Neural cell (in vitro differentiated cells): ENCODE measurements at regions not wholly inside any gene's neighbourhood (a gene's known extent, or its start where the extent isn't known, plus 50 kb on each side); places are given as distances from the start of the nearest gene placed in this dataset.

ENCODE experiments used
- H2AFZ ChIP-seq: fragments of 200-600, 300-800 bp; sonication (generic), shearing (Covaris generic); 2 replicates; pipeline ENCODE4 v1.6.0; 2014; ENCODE audit warnings: low read depth, mild to moderate bottlenecking, antibody characterized with exemption, low read length, moderate library complexity
- H3F3A ChIP-seq: fragments of 200-600 bp; shearing (Covaris generic); 2 replicates; pipeline ENCODE4 v1.6.1; 2016; ENCODE audit warnings: mild to moderate bottlenecking, moderate library complexity, mixed read lengths, antibody characterized with exemption, low read length; ENCODE audit not compliant: insufficient read depth, poor library complexity, severe bottlenecking
- H3K27ac ChIP-seq: fragments of 200-600, 300-800 bp; sonication (generic), shearing (Covaris generic); 2 replicates; pipeline ENCODE4 v1.5.1; 2014; ENCODE audit warnings: mild to moderate bottlenecking, low read length, moderate library complexity
- H3K27me3 ChIP-seq: fragments of 300-800, 200-600 bp; sonication (generic), shearing (Covaris generic); 2 replicates; pipeline ENCODE4 v1.6.0; 2014; ENCODE audit warnings: mild to moderate bottlenecking, low read depth, low read length, moderate library complexity; ENCODE audit not compliant: insufficient read depth
- H3K36me3 ChIP-seq: fragments of 300-800, 200-600 bp; sonication (generic), shearing (Covaris generic); 2 replicates; pipeline ENCODE4 v1.5.1; 2014; ENCODE audit warnings: mild to moderate bottlenecking, antibody characterized with exemption, low read length, moderate library complexity; ENCODE audit not compliant: insufficient read depth
- H3K4me2 ChIP-seq: fragments of 300-800, 200-600 bp; sonication (generic), shearing (Covaris generic); 2 replicates; pipeline ENCODE4 v1.6.0; 2014; ENCODE audit warnings: mild to moderate bottlenecking, low read length
- H3K4me3 ChIP-seq: fragments of 300-800, 200-600 bp; sonication (generic), shearing (Covaris generic); 2 replicates; pipeline ENCODE4 v1.5.1; 2014; ENCODE audit warnings: mild to moderate bottlenecking, low read length, moderate library complexity
- H3K79me2 ChIP-seq: fragments of 200-600 bp; shearing (Covaris generic); replicated peaks from 2 replicates; pipeline ENCODE4 v1.6.0; 2014; ENCODE audit warnings: mild to moderate bottlenecking, low read length, moderate library complexity; ENCODE audit not compliant: insufficient read depth
- H3K9ac ChIP-seq: fragments of 300-800, 200-600 bp; sonication (generic), shearing (Covaris generic); 2 replicates; pipeline ENCODE4 v1.6.1; 2016; ENCODE audit warnings: mild to moderate bottlenecking, low read length, mixed read lengths
- H3K9me2 ChIP-seq: fragments of 200-600 bp; shearing (Covaris generic); 2 replicates; pipeline ENCODE4 v1.6.1; 2016; ENCODE audit warnings: mild to moderate bottlenecking, low read length, mixed read lengths; ENCODE audit not compliant: insufficient read depth
- H3K9me3 ChIP-seq: fragments of 200-600, 300-800 bp; sonication (generic), shearing (Covaris generic); 2 replicates; pipeline ENCODE4 v1.6.1; 2016; ENCODE audit warnings: mild to moderate bottlenecking, mixed run types, low read length, moderate library complexity, mixed read lengths
- H4K20me1 ChIP-seq: fragments of 200-600 bp; shearing (Covaris generic); 2 replicates; pipeline ENCODE4 v1.6.1; 2016; ENCODE audit warnings: mild to moderate bottlenecking, mixed run types; ENCODE audit not compliant: insufficient read depth
- CTCF ChIP-seq: fragments of 450-650 bp; IDR thresholded peaks from 2 replicates; pipeline ENCODE4 v1.5.1; 2014; ENCODE audit warnings: antibody characterized with exemption, mild to moderate bottlenecking, moderate library complexity; ENCODE audit not compliant: poor library complexity, severe bottlenecking
- EP300 ChIP-seq: fragments of 450-650 bp; conservative IDR thresholded peaks from 2 replicates; pipeline ENCODE4 v1.6.1; 2014; ENCODE audit warnings: antibody characterized with exemption, mild to moderate bottlenecking, moderate library complexity; ENCODE audit not compliant: poor library complexity, severe bottlenecking
- EZH2 ChIP-seq: fragments of 200-600, 300-800 bp; shearing (Covaris generic), sonication (generic); IDR thresholded peaks from 2 replicates; pipeline ENCODE4 v1.6.1; 2014; ENCODE audit warnings: antibody characterized with exemption, low read length, borderline replicate concordance, mild to moderate bottlenecking; ENCODE audit not compliant: insufficient read depth, poor library complexity, severe bottlenecking
- MXI1 ChIP-seq: fragments of 450-650 bp; conservative IDR thresholded peaks from 2 replicates; pipeline ENCODE4 v1.6.1; 2014; ENCODE audit warnings: antibody characterized with exemption, mild to moderate bottlenecking; ENCODE audit not compliant: poor library complexity, severe bottlenecking
- POLR2AphosphoS5 ChIP-seq: IDR thresholded peaks from 2 replicates; pipeline ENCODE4 v1.6.1; 2012
- RAD21 ChIP-seq: fragments of 450-650 bp; conservative IDR thresholded peaks from 2 replicates; pipeline ENCODE4 v1.6.1; 2014; ENCODE audit warnings: antibody characterized with exemption, mild to moderate bottlenecking, moderate library complexity
- REST ChIP-seq: IDR thresholded peaks from 2 replicates; pipeline ENCODE4 v1.6.1; 2012; ENCODE audit warnings: borderline replicate concordance
- SMC3 ChIP-seq: fragments of 450-650 bp; conservative IDR thresholded peaks from 2 replicates; pipeline ENCODE4 v1.6.1; 2014; ENCODE audit warnings: antibody characterized with exemption, mild to moderate bottlenecking, moderate library complexity; ENCODE audit not compliant: poor library complexity
- TAF1 ChIP-seq: IDR thresholded peaks from 2 replicates; pipeline ENCODE4 v1.6.1; 2012; ENCODE audit warnings: low read depth

GRCh38 chr7:131723926-131724325, 167.5 kb upstream of the PODXL start:
- Histone ChIP-seq H3K9me2 (no peaks in the 10 kb centered on the region), H3K36me3 (no peaks in the 10 kb centered on the region), H2AFZ (no peak overlapping the region), H3K4me3 (no peak overlapping the region), H3F3A (no peaks in the 10 kb centered on the region), H4K20me1 (no peaks in the 10 kb centered on the region), H3K9ac (no peak overlapping the region), H3K9me3 (no peaks in the 10 kb centered on the region), H3K27ac (no peak overlapping the region), H3K27me3 (no peaks in the 10 kb centered on the region), H3K79me2 (no peaks in the 10 kb centered on the region), H3K4me2 (no peak overlapping the region)
- TF ChIP-seq EZH2 (no peak), MXI1 (no peak), POLR2AphosphoS5 (no peak), CTCF (no peak), RAD21 (no peak), EP300 (no peak), REST (no peak), SMC3 (no peak), TAF1 (no peak)

- Histone ChIP-seq H3K79me2 (no peaks in the 10 kb centered on the region), H3F3A (no peaks in the 10 kb centered on the region), H3K4me3 (no peak overlapping the region), H3K4me2 (no peak overlapping the region), H4K20me1 (no peaks in the 10 kb centered on the region), H3K9ac (no peak overlapping the region), H3K27ac (no peak overlapping the region), H3K9me3 (no peaks in the 10 kb centered on the region), H3K27me3 (no peaks in the 10 kb centered on the region), H3K36me3 (no peaks in the 10 kb centered on the region), H3K9me2 (no peaks in the 10 kb centered on the region), H2AFZ (no peak overlapping the region)
- TF ChIP-seq TAF1 (no peak), POLR2AphosphoS5 (no peak), SMC3 (no peak), RAD21 (no peak), EP300 (no peak)
These were observed 165.9 kb upstream of the PODXL start for GRCh38 chr7:131722371-131722770.

GRCh38 chr7:131721660-131722059, 165.2 kb upstream of the PODXL start:
- Histone ChIP-seq H3K36me3 (no peaks in the 10 kb centered on the region), H3K4me3 (no peak overlapping the region), H3K9ac (no peak overlapping the region), H3K79me2 (no peaks in the 10 kb centered on the region), H3K9me3 (no peaks in the 10 kb centered on the region), H3K27me3 (no peaks in the 10 kb centered on the region), H3K4me2 (no peak overlapping the region), H3K9me2 (no peaks in the 10 kb centered on the region), H2AFZ (no peak overlapping the region), H3K27ac (no peak overlapping the region), H3F3A (no peaks in the 10 kb centered on the region), H4K20me1 (no peaks in the 10 kb centered on the region)
- TF ChIP-seq SMC3 (no peak), REST (no peak), CTCF (no peak), MXI1 (no peak), TAF1 (no peak), POLR2AphosphoS5 (no peak), EZH2 (no peak), EP300 (no peak), RAD21 (no peak)
